Liver (tissue), 8 donors: ENCODE measurements at regions not wholly inside any gene's neighbourhood (a gene's known extent, or its start where the extent isn't known, plus 50 kb on each side); places are given as distances from the start of the nearest gene placed in this dataset.
"Not testable (repeated sequence)": the region's sequence is repeated elsewhere in the genome, so short reads cannot be mapped to it uniquely, and the experiment has no call there.

ENCODE experiments used
- DNase-seq: peaks from one replicate; pipeline ENCODE4 v3.0.0-alpha.2; 2017; ENCODE audit warnings: low spot score
- H3K27ac ChIP-seq, 2 donors: one replicate each; pipeline ENCODE4 v1.7.0; 2013; ENCODE audit warnings: inconsistent platforms in 2 of 2, low read length in 2 of 2, control low read depth in 1 of 2, low read depth in 1 of 2, mild to moderate bottlenecking in 1 of 2
- H3K27me3 ChIP-seq, 4 donors: one replicate each; pipeline versions ENCODE4 v1.6.1 to v1.7.0; 2013; ENCODE audit warnings: low read length in 3 of 4, inconsistent platforms in 1 of 4, mild to moderate bottlenecking in 1 of 4, moderate library complexity in 1 of 4; ENCODE audit not compliant: control insufficient read depth in 4 of 4, insufficient read depth in 4 of 4
- H3K36me3 ChIP-seq, 4 donors: one replicate each; pipeline versions ENCODE4 v1.6.1 to v1.7.0; 2013; ENCODE audit warnings: low read length in 3 of 4, mild to moderate bottlenecking in 3 of 4, low read depth in 1 of 4, moderate library complexity in 1 of 4; ENCODE audit not compliant: control insufficient read depth in 4 of 4, insufficient read depth in 3 of 4
- H3K4me1 ChIP-seq, 4 donors: one replicate each; pipeline versions ENCODE4 v1.6.1 to v1.7.0; 2013; ENCODE audit warnings: low read length in 3 of 4, mild to moderate bottlenecking in 3 of 4, moderate library complexity in 1 of 4; ENCODE audit not compliant: control insufficient read depth in 4 of 4, insufficient read depth in 4 of 4
- H3K4me3 ChIP-seq, 3 donors: one replicate each; pipeline versions ENCODE4 v1.6.1 to v1.7.0; 2013; ENCODE audit warnings: low read length in 3 of 3, control low read depth in 1 of 3, low read depth in 1 of 3, mild to moderate bottlenecking in 1 of 3
- H3K9ac ChIP-seq, 2 donors: one replicate each; pipeline ENCODE4 v1.7.0; 2013; ENCODE audit warnings: low read length in 2 of 2, mild to moderate bottlenecking in 2 of 2, moderate library complexity in 2 of 2, control low read depth in 1 of 2, low read depth in 1 of 2
- H3K9me3 ChIP-seq, 4 donors: one replicate each; pipeline versions ENCODE4 v1.6.1 to v1.7.0; 2013; ENCODE audit warnings: low read length in 3 of 4; ENCODE audit not compliant: control insufficient read depth in 4 of 4
- EGR1 ChIP-seq, 2 donors: IDR thresholded peaks; 2 replicates each; pipeline ENCODE4 v1.6.1; 2016 to 2018; ENCODE audit warnings: antibody characterized with exemption in 2 of 2, low read depth in 2 of 2
- FOXA1 ChIP-seq: IDR thresholded peaks from 2 replicates; pipeline ENCODE4 v1.6.1; 2016; ENCODE audit warnings: antibody characterized with exemption
- FOXA2 ChIP-seq: IDR thresholded peaks from 2 replicates; pipeline ENCODE4 v1.6.1; 2016; ENCODE audit warnings: antibody characterized with exemption
- GABPA ChIP-seq, 2 donors: IDR thresholded peaks in 1 of 2; conservative IDR thresholded peaks in 1 of 2; 2 replicates each; pipeline ENCODE4 v1.6.1; 2016; ENCODE audit warnings: antibody characterized with exemption in 2 of 2, mild to moderate bottlenecking in 1 of 2, moderate library complexity in 1 of 2
- HNF4A ChIP-seq, 2 donors: conservative IDR thresholded peaks; 2 replicates each; pipeline ENCODE4 v1.6.1; 2016; ENCODE audit warnings: antibody characterized with exemption in 2 of 2, mild to moderate bottlenecking in 2 of 2
- HNF4G ChIP-seq: IDR thresholded peaks from 2 replicates; pipeline ENCODE4 v1.6.1; 2016; ENCODE audit warnings: antibody characterized with exemption
- JUND ChIP-seq, 2 donors: IDR thresholded peaks; 2 replicates each; pipeline ENCODE4 v1.6.1; 2016; ENCODE audit warnings: antibody characterized with exemption in 2 of 2
- RAD21 ChIP-seq, 2 donors: IDR thresholded peaks; 2 replicates each; pipeline ENCODE4 v1.6.1; 2016; ENCODE audit warnings: antibody characterized with exemption in 2 of 2, mild to moderate bottlenecking in 2 of 2
- RXRA ChIP-seq, 2 donors: IDR thresholded peaks; 2 replicates each; pipeline ENCODE4 v1.6.1; 2017 to 2018; ENCODE audit warnings: antibody characterized with exemption in 2 of 2, mild to moderate bottlenecking in 1 of 2
- TAF1 ChIP-seq: conservative IDR thresholded peaks from 2 replicates; pipeline ENCODE4 v1.6.1; 2016; ENCODE audit warnings: antibody characterized with exemption, mild to moderate bottlenecking
- YY1 ChIP-seq: IDR thresholded peaks from 2 replicates; pipeline ENCODE4 v1.6.1; 2016; ENCODE audit warnings: antibody characterized with exemption, mild to moderate bottlenecking
- WGBS: extraction: QIAGEN DNeasy Blood & Tissue Kit; methylation state at CpG from one replicate; pipeline ENCODE4 v1.1.7; 2013; 5-methylcytosine and 5-hydroxymethylcytosine counted together
- TF ChIP-seq, protein P1 (sequence below): IDR thresholded peaks from 2 replicates; pipeline ENCODE4 v1.6.1; 2016; ENCODE audit warnings: antibody characterized with exemption, mild to moderate bottlenecking
- TF ChIP-seq, protein P2 (sequence below): IDR thresholded peaks from 2 replicates; pipeline ENCODE4 v1.6.1; 2016; ENCODE audit warnings: antibody characterized with exemption
- TF ChIP-seq, protein P3 (sequence below): fragments of 150-350 bp; IDR thresholded peaks from 2 replicates; pipeline ENCODE4 v1.5.1; 2017; ENCODE audit warnings: improper control_type of control experiment, low read depth, low read length; ENCODE audit not compliant: missing input control
- TF ChIP-seq, protein P4 (sequence below): IDR thresholded peaks from 2 replicates; pipeline ENCODE4 v1.6.1; 2016; ENCODE audit warnings: antibody characterized with exemption
- donor health status: healthy.
- donor health status: healthy.
- donor health status: healthy.
- donor health status: healthy.
- donor health status: healthy.

DNA sequence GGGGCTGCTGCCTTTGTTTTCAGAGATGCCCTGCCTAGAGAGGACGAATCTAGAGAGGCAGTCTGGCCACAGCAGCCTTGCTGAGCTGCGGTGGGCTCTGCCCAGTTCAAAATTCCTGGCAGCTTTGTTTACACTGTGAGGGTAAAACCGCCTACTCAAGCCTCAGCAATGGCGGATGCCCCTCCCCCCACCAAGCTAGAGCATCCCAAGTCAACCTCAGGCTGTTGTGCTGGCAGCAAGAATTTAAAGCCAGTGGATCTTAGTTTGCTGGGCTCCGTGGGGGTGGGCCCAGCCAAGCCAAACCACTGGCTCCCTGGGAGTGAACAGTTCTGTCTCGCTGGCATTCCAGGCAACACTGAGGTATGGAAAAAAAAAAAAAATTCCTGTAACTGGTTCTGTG lies 970.9 kb downstream of the TBC1D32 start:
- no peak for TF ChIP-seq HNF4A (conservative IDR thresholded peaks at IDR 0.05)
- TF ChIP-seq, protein P1, sequence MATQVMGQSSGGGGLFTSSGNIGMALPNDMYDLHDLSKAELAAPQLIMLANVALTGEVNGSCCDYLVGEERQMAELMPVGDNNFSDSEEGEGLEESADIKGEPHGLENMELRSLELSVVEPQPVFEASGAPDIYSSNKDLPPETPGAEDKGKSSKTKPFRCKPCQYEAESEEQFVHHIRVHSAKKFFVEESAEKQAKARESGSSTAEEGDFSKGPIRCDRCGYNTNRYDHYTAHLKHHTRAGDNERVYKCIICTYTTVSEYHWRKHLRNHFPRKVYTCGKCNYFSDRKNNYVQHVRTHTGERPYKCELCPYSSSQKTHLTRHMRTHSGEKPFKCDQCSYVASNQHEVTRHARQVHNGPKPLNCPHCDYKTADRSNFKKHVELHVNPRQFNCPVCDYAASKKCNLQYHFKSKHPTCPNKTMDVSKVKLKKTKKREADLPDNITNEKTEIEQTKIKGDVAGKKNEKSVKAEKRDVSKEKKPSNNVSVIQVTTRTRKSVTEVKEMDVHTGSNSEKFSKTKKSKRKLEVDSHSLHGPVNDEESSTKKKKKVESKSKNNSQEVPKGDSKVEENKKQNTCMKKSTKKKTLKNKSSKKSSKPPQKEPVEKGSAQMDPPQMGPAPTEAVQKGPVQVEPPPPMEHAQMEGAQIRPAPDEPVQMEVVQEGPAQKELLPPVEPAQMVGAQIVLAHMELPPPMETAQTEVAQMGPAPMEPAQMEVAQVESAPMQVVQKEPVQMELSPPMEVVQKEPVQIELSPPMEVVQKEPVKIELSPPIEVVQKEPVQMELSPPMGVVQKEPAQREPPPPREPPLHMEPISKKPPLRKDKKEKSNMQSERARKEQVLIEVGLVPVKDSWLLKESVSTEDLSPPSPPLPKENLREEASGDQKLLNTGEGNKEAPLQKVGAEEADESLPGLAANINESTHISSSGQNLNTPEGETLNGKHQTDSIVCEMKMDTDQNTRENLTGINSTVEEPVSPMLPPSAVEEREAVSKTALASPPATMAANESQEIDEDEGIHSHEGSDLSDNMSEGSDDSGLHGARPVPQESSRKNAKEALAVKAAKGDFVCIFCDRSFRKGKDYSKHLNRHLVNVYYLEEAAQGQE: no peak
- no peak for TF ChIP-seq YY1
- TF ChIP-seq GABPA (IDR thresholded peaks at IDR 0.05 in 1 of 2, conservative IDR thresholded peaks at IDR 0.05 in 1 of 2): no peak
- TF ChIP-seq, protein P2, sequence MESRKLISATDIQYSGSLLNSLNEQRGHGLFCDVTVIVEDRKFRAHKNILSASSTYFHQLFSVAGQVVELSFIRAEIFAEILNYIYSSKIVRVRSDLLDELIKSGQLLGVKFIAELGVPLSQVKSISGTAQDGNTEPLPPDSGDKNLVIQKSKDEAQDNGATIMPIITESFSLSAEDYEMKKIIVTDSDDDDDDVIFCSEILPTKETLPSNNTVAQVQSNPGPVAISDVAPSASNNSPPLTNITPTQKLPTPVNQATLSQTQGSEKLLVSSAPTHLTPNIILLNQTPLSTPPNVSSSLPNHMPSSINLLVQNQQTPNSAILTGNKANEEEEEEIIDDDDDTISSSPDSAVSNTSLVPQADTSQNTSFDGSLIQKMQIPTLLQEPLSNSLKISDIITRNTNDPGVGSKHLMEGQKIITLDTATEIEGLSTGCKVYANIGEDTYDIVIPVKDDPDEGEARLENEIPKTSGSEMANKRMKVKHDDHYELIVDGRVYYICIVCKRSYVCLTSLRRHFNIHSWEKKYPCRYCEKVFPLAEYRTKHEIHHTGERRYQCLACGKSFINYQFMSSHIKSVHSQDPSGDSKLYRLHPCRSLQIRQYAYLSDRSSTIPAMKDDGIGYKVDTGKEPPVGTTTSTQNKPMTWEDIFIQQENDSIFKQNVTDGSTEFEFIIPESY: no peak
- TF ChIP-seq JUND (IDR thresholded peaks at IDR 0.05): no peak
- TF ChIP-seq FOXA1: no peak
- no peak for TF ChIP-seq FOXA2

DNA sequence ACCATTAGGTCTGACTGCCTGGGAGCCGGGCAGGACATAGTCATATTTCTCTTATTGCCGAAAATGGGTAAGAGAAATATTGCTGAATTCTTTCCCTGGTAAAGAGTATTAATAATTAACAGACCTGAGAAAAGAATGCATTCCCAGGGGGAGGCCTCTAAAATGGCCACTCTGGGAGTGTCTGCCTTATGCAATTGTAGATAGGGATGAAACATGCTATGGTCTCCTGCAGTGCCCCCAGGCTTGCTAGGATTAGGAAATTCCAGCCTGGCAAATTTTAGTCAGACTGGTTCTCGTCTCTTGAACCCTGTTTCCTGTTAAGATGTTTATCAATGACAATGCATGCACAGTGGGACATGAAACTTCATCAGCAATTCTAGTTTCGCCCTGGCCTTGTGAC lies 975.7 kb downstream of the TBC1D32 start:
- 77% methylated on average over 4 of the region's 4 CpGs for WGBS
- not testable (repeated sequence) for H3K27ac ChIP-seq, DNase-seq, H3K9ac ChIP-seq, H3K27me3 ChIP-seq, H3K36me3 ChIP-seq, H3K4me1 ChIP-seq, H3K4me3 ChIP-seq, H3K9me3 ChIP-seq

More for the DNA sequence above, 970.9 kb downstream of the TBC1D32 start:
- no peaks in the 10 kb centered on the region for H3K27me3 ChIP-seq
- no peaks in the 10 kb centered on the region for H3K36me3 ChIP-seq
- H3K9ac ChIP-seq: no peak overlapping the region
- WGBS: 57% methylated on average over 6 of the region's 6 CpGs
- no peak overlapping the region for H3K4me3 ChIP-seq
- DNase-seq: no peak
- H3K9me3 ChIP-seq: peaks cover 0 to 5% (median under 1%) of the 10 kb centered on the region in 4 donors
- H3K4me1 ChIP-seq: no peaks in the 10 kb centered on the region
- no peak overlapping the region for H3K27ac ChIP-seq

DNA sequence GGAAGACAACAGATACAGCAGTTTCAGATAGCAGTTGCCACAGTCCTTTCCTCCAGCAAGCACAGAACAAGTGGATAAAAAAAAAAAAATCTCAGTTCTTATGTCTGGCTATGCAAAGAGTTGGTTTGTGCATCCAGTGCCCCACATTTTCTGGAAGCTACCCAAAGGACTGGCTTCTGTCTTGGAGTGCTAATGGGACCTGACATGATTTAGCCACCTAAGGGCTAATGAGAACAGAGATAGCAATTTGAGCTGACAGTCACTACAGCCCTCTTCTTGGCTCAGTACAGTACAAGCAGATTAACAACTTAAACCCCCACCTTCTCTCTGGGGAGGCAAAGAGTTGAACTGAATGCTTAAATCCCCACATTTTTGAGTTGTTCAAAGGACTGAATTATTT lies 976.8 kb downstream of the TBC1D32 start:
- Histone ChIP-seq H3K27me3 (no peaks in the 10 kb centered on the region), H3K9me3 (peaks cover 0 to 5% (median under 1%) of the 10 kb centered on the region in 4 donors), H3K36me3 (no peaks in the 10 kb centered on the region), H3K9ac (no peak overlapping the region), H3K27ac (no peak overlapping the region), H3K4me1 (no peaks in the 10 kb centered on the region), H3K4me3 (no peak overlapping the region)
- no peak for DNase-seq
- TF ChIP-seq, protein P3, sequence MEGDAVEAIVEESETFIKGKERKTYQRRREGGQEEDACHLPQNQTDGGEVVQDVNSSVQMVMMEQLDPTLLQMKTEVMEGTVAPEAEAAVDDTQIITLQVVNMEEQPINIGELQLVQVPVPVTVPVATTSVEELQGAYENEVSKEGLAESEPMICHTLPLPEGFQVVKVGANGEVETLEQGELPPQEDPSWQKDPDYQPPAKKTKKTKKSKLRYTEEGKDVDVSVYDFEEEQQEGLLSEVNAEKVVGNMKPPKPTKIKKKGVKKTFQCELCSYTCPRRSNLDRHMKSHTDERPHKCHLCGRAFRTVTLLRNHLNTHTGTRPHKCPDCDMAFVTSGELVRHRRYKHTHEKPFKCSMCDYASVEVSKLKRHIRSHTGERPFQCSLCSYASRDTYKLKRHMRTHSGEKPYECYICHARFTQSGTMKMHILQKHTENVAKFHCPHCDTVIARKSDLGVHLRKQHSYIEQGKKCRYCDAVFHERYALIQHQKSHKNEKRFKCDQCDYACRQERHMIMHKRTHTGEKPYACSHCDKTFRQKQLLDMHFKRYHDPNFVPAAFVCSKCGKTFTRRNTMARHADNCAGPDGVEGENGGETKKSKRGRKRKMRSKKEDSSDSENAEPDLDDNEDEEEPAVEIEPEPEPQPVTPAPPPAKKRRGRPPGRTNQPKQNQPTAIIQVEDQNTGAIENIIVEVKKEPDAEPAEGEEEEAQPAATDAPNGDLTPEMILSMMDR: no peak
- TF ChIP-seq GABPA (IDR thresholded peaks at IDR 0.05 in 1 of 2, conservative IDR thresholded peaks at IDR 0.05 in 1 of 2) (no peak), EGR1 (IDR thresholded peaks at IDR 0.05; ENCODE audit: low read depth in 2 of 2) (no peak), RXRA (IDR thresholded peaks at IDR 0.05) (no peak), HNF4G (no peak), TAF1 (no peak), HNF4A (conservative IDR thresholded peaks at IDR 0.05) (no peak), RAD21 (IDR thresholded peaks at IDR 0.05) (no peak)
- TF ChIP-seq, protein P4, sequence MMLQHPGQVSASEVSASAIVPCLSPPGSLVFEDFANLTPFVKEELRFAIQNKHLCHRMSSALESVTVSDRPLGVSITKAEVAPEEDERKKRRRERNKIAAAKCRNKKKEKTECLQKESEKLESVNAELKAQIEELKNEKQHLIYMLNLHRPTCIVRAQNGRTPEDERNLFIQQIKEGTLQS: no peak
